CD4-positive, alpha-beta T cell (primary cell): ENCODE measurements at regions not wholly inside any gene's neighbourhood (a gene's known extent, or its start where the extent isn't known, plus 50 kb on each side); places are given as distances from the start of the nearest gene placed in this dataset.

ENCODE experiments used
- ATAC-seq: fragments of 200-7000 bp; cut with Tn5 transposase; one replicate; pipeline ENCODE4 v1.10.0; 2022; ENCODE audit warnings: mild to moderate bottlenecking; ENCODE audit not compliant: poor library complexity
- CTCF ChIA-PET: fragments of 350-600 bp; sonication (Branson Sonifier 250); formaldehyde crosslinking; loops from one replicate; lab custom pipeline; 2021; ENCODE audit warnings: antibody characterized with exemption, inconsistent platforms; lab: Charles Lee
- POLR2A ChIA-PET: fragments of 350-600 bp; sonication (Branson Sonifier 250); formaldehyde crosslinking; loops from one replicate; lab custom pipeline; 2021; ENCODE audit warnings: antibody characterized with exemption, inconsistent platforms; lab: Charles Lee
- DNase-seq, 14 experiments: peaks; one replicate each; pipeline ENCODE4 v3.0.0-alpha.2; 2013 to 2020; ENCODE audit warnings: mixed read lengths in 2 of 14
- H3K27ac ChIP-seq, 2 donors: one replicate each; pipeline versions ENCODE4 v1.5.1 to v1.7.0; 2013; ENCODE audit warnings: low read length in 2 of 2, low read depth in 1 of 2, mild to moderate bottlenecking in 1 of 2
- H3K27me3 ChIP-seq, 2 experiments: 1 replicate in 1 of 2; 2 replicates in 1 of 2; pipeline versions ENCODE4 v1.6.1 to v1.7.0; 2013; ENCODE audit warnings: low read length in 2 of 2, control low read depth in 1 of 2, mild to moderate bottlenecking in 1 of 2, moderate library complexity in 1 of 2; ENCODE audit not compliant: insufficient read depth in 2 of 2, control insufficient read depth in 1 of 2
- H3K36me3 ChIP-seq: one replicate; pipeline ENCODE4 v1.6.1; 2013; ENCODE audit warnings: low read length, control low read depth; ENCODE audit not compliant: insufficient read depth
- H3K4me1 ChIP-seq: one replicate; pipeline ENCODE4 v1.6.1; 2013; ENCODE audit warnings: low read length, control low read depth; ENCODE audit not compliant: insufficient read depth
- H3K4me3 ChIP-seq: one replicate; pipeline ENCODE4 v1.5.1; 2013; ENCODE audit warnings: mild to moderate bottlenecking, low read length, moderate library complexity
- H3K9me3 ChIP-seq, 2 experiments: 1 replicate in 1 of 2; 2 replicates in 1 of 2; pipeline versions ENCODE4 v1.6.1 to v1.7.0; 2013; ENCODE audit warnings: low read length in 2 of 2, mild to moderate bottlenecking in 2 of 2, control low read depth in 1 of 2, moderate library complexity in 1 of 2; ENCODE audit not compliant: control insufficient read depth in 1 of 2, insufficient read depth in 1 of 2
- H3K27ac Mint-ChIP-seq: one replicate; pipeline ENCODE4 v1.8.0; 2020; ENCODE audit warnings: mixed read lengths
- H3K27me3 Mint-ChIP-seq: one replicate; pipeline ENCODE4 v1.8.0; 2021; ENCODE audit warnings: mixed read lengths
- H3K36me3 Mint-ChIP-seq: one replicate; pipeline ENCODE4 v1.8.0; 2021; ENCODE audit warnings: low read depth, mixed read lengths
- H3K4me1 Mint-ChIP-seq: one replicate; pipeline ENCODE4 v1.8.0; 2021; ENCODE audit warnings: low read depth, mixed read lengths
- H3K4me3 Mint-ChIP-seq: one replicate; pipeline ENCODE4 v1.8.0; 2020; ENCODE audit warnings: mild to moderate bottlenecking, mixed read lengths
- H3K9me3 Mint-ChIP-seq: one replicate; pipeline ENCODE4 v1.8.0; 2020; ENCODE audit warnings: mixed read lengths
- intact Hi-C, 2 experiments: fragments of 100-400 bp; cut with DNase I in 1 of 2; cut with micrococcal nuclease in 1 of 2; formaldehyde crosslinking; loops; one replicate each; pipeline versions ENCODE4 v1.15.1 to v1.9.0; 2023 to 2025; cut with DNase I, micrococcal nuclease
- TF ChIP-seq, protein P1 (sequence below): fragments of 200-600 bp; IDR thresholded peaks from one replicate; pipeline ENCODE4 v1.8.0; 2022; ENCODE audit warnings: antibody characterized with exemption, mild to moderate bottlenecking

DNA sequence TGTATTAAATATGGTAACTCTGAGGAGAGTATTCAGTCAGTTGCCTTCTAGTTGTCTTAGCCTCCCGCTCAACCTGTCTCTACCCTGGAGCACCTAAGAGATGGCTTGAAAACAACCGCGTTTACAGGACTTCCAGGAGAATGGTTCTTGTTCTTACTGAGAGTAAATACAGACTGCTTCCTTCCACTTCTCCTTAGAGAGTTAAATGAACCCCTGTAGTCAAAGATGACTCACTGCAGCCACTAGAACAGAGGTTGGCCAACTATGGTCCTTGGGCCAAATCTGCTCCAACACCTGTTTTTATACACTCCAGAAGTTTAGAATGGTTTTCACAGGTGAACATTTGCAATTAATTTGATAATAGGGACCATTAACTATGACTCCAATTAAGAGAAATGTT lies 60.1 kb upstream of the ASB17 start:
- no peaks in the 10 kb centered on the region for H3K9me3 Mint-ChIP-seq
- no peaks in the 10 kb centered on the region for H3K36me3 ChIP-seq

DNA sequence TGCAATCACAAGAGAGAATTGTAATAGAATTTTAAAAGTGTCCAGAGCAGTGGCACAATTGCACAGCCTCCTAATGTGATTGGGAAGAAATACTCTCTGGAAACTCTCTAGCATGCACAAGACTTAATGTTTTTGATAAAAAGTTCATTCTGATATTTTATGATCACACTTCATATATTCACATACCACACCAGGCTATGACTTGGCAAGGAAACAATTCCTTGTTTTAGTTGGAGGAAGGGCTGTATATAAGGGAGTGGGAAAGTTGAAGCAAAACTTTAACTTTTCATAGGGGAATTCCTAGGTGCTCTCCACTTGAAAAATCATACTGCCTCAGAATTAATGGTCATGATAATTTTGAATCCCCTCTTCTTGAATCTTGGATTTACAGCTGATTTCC lies 61.5 kb upstream of the ASB17 start:
- H3K4me1 ChIP-seq, result no peaks in the 10 kb centered on the region
- DNase-seq (no peak), ATAC-seq (no peak)
- CTCF ChIA-PET, result no interaction called here
- intact Hi-C loops, result loop anchor here (5.0 to 10.0 kb wide), 2 partner anchors 161 to 1149 kb away; no protein-coding TSS in a partner anchor
- POLR2A ChIA-PET, result no interaction called here
- Mint-ChIP-seq H3K27ac (no peak overlapping the region), H3K36me3 (no peaks in the 10 kb centered on the region), H3K4me1 (no peaks in the 10 kb centered on the region), H3K4me3 (no peak overlapping the region), H3K27me3 (no peaks in the 10 kb centered on the region), H3K9me3 (no peaks in the 10 kb centered on the region)
- no peak overlapping the region for H3K27ac ChIP-seq
- no peak overlapping the region for H3K4me3 ChIP-seq
- H3K27me3 ChIP-seq, result peaks cover 0 to 3% of the 10 kb centered on the region in 2 experiments
- TF ChIP-seq, protein P1, sequence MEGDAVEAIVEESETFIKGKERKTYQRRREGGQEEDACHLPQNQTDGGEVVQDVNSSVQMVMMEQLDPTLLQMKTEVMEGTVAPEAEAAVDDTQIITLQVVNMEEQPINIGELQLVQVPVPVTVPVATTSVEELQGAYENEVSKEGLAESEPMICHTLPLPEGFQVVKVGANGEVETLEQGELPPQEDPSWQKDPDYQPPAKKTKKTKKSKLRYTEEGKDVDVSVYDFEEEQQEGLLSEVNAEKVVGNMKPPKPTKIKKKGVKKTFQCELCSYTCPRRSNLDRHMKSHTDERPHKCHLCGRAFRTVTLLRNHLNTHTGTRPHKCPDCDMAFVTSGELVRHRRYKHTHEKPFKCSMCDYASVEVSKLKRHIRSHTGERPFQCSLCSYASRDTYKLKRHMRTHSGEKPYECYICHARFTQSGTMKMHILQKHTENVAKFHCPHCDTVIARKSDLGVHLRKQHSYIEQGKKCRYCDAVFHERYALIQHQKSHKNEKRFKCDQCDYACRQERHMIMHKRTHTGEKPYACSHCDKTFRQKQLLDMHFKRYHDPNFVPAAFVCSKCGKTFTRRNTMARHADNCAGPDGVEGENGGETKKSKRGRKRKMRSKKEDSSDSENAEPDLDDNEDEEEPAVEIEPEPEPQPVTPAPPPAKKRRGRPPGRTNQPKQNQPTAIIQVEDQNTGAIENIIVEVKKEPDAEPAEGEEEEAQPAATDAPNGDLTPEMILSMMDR, result no peak
- H3K9me3 ChIP-seq, result no peaks in the 10 kb centered on the region
- no peaks in the 10 kb centered on the region for H3K36me3 ChIP-seq

More for the DNA sequence above, 60.1 kb upstream of the ASB17 start:
- H3K4me3 ChIP-seq, result no peak overlapping the region
- ChIA-PET CTCF (no interaction called here), POLR2A (no interaction called here)
- ATAC-seq (no peak), DNase-seq (no peak)
- H3K27me3 ChIP-seq, result peaks cover 0 to 3% of the 10 kb centered on the region in 2 experiments
- no peak overlapping the region for H3K27ac ChIP-seq
- no peaks in the 10 kb centered on the region for H3K9me3 ChIP-seq
- intact Hi-C loops, result loop anchor here (5.0 to 10.0 kb wide), 2 partner anchors 162 to 1150 kb away; no protein-coding TSS in a partner anchor
- H3K4me3 Mint-ChIP-seq, result no peak overlapping the region
- TF ChIP-seq, protein P1, result no peak
- H3K4me1 Mint-ChIP-seq, result no peaks in the 10 kb centered on the region
- H3K4me1 ChIP-seq, result no peaks in the 10 kb centered on the region
- H3K27ac Mint-ChIP-seq, result no peak overlapping the region
- no peaks in the 10 kb centered on the region for H3K36me3 Mint-ChIP-seq
- H3K27me3 Mint-ChIP-seq, result no peaks in the 10 kb centered on the region

DNA sequence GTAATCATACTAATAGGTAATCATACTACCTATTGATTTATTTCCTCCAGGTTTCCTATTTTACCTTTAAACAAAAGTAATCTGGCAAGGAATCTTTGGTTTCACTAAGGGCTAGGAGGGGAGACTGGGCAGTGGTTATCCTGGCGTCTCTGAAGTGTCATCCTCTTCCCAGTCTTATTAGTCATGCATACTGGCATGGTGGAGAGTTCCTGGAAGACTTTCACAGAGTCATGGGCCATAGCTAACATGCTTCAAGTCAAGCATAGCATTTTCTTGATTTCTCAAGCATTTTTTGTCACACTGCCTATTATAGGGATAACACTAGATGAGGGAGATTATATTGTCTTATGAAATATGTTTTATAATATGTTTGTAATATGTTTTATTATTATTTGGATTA lies 64.0 kb upstream of the ASB17 start:
- no peak overlapping the region for H3K27ac Mint-ChIP-seq
- H3K27ac ChIP-seq, result no peak overlapping the region
- H3K4me1 Mint-ChIP-seq, result no peaks in the 10 kb centered on the region
- H3K4me3 ChIP-seq, result no peak overlapping the region
- no peaks in the 10 kb centered on the region for H3K27me3 ChIP-seq
- DNase-seq, result no peak
- no peaks in the 10 kb centered on the region for H3K36me3 ChIP-seq
- no peak for ATAC-seq
- no peak overlapping the region for H3K4me3 Mint-ChIP-seq
- no peaks in the 10 kb centered on the region for H3K4me1 ChIP-seq
- no peaks in the 10 kb centered on the region for H3K27me3 Mint-ChIP-seq
- ChIA-PET POLR2A (no interaction called here), CTCF (interaction anchor here (1.6 kb wide), 1 partner anchor 8 kb away, joined by 5 read pairs; no protein-coding TSS in a partner anchor)
- H3K36me3 Mint-ChIP-seq, result no peaks in the 10 kb centered on the region
- intact Hi-C loops, result loop anchor here (5.0 to 10.0 kb wide), 2 partner anchors 106 to 159 kb away; no protein-coding TSS in a partner anchor
- TF ChIP-seq, protein P1, result no peak
- no peaks in the 10 kb centered on the region for H3K9me3 Mint-ChIP-seq
- no peaks in the 10 kb centered on the region for H3K9me3 ChIP-seq
